Kidney epithelial cell (primary cell): ENCODE measurements at regions not wholly inside any gene's neighbourhood (a gene's known extent, or its start where the extent isn't known, plus 50 kb on each side); places are given as distances from the start of the nearest gene placed in this dataset.
"Not testable (repeated sequence)": the region's sequence is repeated elsewhere in the genome, so short reads cannot be mapped to it uniquely, and the experiment has no call there.

Source experiments
- DNase-seq: peaks from one replicate; pipeline ENCODE4 v3.0.0-alpha.2; 2010; ENCODE audit warnings: low read depth
- H3K27me3 ChIP-seq: 2 replicates; pipeline ENCODE4 v1.6.0; 2011; ENCODE audit warnings: low read length; ENCODE audit not compliant: control insufficient read depth, insufficient read depth
- H3K36me3 ChIP-seq: 2 replicates; pipeline ENCODE4 v1.5.1; 2011; ENCODE audit warnings: low read length; ENCODE audit not compliant: control insufficient read depth, insufficient read depth
- H3K4me3 ChIP-seq: 2 replicates; pipeline ENCODE4 v1.5.1; 2011; ENCODE audit warnings: low read depth, mild to moderate bottlenecking, control low read depth, low read length
- TF ChIP-seq, protein P1 (sequence below): IDR thresholded peaks from 2 replicates; pipeline ENCODE4 v1.5.1; 2011; ENCODE audit warnings: mild to moderate bottlenecking, moderate library complexity, low read length, control low read depth, inconsistent platforms; ENCODE audit not compliant: insufficient read depth, poor library complexity, severe bottlenecking

DNA sequence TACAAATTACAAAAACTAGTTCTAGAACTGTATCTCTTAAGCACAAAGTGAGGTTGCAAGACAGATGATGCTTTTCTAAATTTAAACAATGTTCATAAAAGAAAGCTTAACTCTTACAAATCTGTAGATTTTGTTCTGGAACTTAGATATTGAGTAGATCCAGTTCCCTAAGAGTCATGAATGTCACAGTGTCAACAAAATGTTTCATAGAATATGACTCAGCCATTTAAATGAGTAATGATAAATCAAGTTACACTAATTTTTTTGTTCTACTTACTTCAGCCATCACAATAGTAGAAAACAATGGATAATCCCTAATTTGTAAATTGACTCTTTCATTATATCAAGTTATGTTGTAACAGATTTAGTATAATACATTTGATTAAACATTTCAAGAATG lies 239.7 kb downstream of the MEF2C start:
- H3K27me3 ChIP-seq: no peaks in the 10 kb centered on the region
- H3K36me3 ChIP-seq: no peaks in the 10 kb centered on the region
- TF ChIP-seq, protein P1, sequence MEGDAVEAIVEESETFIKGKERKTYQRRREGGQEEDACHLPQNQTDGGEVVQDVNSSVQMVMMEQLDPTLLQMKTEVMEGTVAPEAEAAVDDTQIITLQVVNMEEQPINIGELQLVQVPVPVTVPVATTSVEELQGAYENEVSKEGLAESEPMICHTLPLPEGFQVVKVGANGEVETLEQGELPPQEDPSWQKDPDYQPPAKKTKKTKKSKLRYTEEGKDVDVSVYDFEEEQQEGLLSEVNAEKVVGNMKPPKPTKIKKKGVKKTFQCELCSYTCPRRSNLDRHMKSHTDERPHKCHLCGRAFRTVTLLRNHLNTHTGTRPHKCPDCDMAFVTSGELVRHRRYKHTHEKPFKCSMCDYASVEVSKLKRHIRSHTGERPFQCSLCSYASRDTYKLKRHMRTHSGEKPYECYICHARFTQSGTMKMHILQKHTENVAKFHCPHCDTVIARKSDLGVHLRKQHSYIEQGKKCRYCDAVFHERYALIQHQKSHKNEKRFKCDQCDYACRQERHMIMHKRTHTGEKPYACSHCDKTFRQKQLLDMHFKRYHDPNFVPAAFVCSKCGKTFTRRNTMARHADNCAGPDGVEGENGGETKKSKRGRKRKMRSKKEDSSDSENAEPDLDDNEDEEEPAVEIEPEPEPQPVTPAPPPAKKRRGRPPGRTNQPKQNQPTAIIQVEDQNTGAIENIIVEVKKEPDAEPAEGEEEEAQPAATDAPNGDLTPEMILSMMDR: no peak
- no peak overlapping the region for H3K4me3 ChIP-seq
- DNase-seq: no peak

DNA sequence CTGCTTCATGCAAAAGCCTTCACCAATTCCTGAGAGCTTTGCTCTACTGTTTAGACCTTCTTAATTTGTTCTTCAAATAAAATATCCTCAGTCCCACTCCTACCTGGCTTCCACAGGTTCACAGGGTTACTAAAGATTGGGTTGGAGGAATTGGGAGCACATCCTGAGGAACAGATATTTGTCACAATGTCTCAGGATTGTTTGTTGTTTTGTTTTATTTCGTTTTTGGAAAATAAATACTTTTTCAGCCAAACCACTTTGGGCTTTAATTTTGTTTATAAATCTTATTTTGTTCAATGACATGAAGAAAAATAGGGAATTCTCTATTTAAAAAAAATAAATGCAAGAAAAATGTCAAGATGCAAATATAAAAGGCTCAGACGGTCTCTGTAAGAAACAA lies 249.0 kb downstream of the MEF2C start:
- no peak for DNase-seq
- H3K36me3 ChIP-seq: no peaks in the 10 kb centered on the region
- H3K27me3 ChIP-seq: no peaks in the 10 kb centered on the region
- TF ChIP-seq, protein P1: no peak
- no peak overlapping the region for H3K4me3 ChIP-seq

- H3K36me3 ChIP-seq, DNase-seq, H3K27me3 ChIP-seq, H3K4me3 ChIP-seq: not testable (repeated sequence)
These were observed 260.1 kb downstream of the MEF2C start for GRCh38 chr5:88622890-88623289.

DNA sequence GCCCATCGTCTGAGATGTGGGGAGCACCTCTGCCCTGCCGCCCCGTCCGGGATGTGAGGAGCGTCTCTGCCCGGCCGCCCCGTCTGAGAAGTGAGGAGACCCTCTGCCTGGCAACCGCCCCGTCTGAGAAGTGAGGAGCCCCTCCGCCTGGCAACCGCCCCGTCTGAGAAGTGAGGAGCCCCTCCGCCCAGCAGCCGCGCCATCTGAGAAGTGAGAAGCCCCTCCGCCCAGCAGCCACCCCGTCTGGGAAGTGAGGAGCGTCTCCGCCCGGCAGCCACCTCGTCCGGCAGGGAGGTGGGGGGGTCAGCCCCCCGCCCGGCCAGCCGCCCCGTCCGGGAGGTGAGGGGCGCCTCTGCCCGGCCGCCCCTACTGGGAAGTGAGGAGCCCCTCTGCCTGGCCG lies 267.2 kb downstream of the MEF2C start:
- not testable (repeated sequence) for H3K36me3 ChIP-seq, H3K27me3 ChIP-seq, H3K4me3 ChIP-seq, DNase-seq

GRCh38 chr5:88613051-88613450 lies 269.9 kb downstream of the MEF2C start:
- Histone ChIP-seq H3K4me3 (no peak overlapping the region), H3K27me3 (no peaks in the 10 kb centered on the region), H3K36me3 (no peaks in the 10 kb centered on the region)
- no peak for DNase-seq
- TF ChIP-seq, protein P1: no peak

- H3K27me3 ChIP-seq: no peaks in the 10 kb centered on the region
- H3K4me3 ChIP-seq: no peak overlapping the region
- no peak for DNase-seq
- no peaks in the 10 kb centered on the region for H3K36me3 ChIP-seq
- TF ChIP-seq, protein P1: no peak
These were observed 272.4 kb downstream of the MEF2C start for GRCh38 chr5:88610586-88610985.

DNA sequence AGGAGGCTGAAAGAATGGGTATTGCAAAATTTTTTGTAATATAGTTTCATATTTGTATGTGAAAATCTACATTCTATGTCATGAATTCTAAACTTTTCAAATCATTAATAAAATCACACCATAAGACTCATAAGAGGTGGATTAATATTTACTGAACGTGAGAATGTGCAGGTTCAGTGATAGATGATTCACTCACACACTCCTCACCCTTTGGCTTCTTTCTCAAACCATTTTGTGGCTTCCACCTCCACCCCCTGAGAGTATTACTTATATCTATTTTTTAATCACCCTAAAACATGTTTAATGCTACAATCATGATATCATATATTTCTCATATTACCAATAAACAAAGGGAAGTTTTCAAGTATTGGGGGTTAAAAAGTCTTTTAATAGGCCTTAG lies 275.5 kb downstream of the MEF2C start:
- no peak for DNase-seq
- no peak overlapping the region for H3K4me3 ChIP-seq
- TF ChIP-seq, protein P1: no peak
- H3K27me3 ChIP-seq: no peaks in the 10 kb centered on the region
- H3K36me3 ChIP-seq: no peaks in the 10 kb centered on the region
